Right forelimb (tissue), 1 donor: ENCODE measurements at regions not wholly inside any gene's neighbourhood (a gene's known extent, or its start where the extent isn't known, plus 50 kb on each side); places are given as distances from the start of the nearest gene placed in this dataset.
"Not testable (repeated sequence)": the region's sequence is repeated elsewhere in the genome, so short reads cannot be mapped to it uniquely, and the experiment has no call there.

Source experiments
- DNase-seq: peaks from one replicate; pipeline ENCODE4 v3.0.0-alpha.2; 2018

- no peak for DNase-seq
These were observed 435.2 kb upstream of the CTSO start for GRCh38 chr4:156388826-156389225.

GRCh38 chr4:156378033-156378665, 424.5 kb upstream of the CTSO start:
- DNase-seq = no peak

DNA sequence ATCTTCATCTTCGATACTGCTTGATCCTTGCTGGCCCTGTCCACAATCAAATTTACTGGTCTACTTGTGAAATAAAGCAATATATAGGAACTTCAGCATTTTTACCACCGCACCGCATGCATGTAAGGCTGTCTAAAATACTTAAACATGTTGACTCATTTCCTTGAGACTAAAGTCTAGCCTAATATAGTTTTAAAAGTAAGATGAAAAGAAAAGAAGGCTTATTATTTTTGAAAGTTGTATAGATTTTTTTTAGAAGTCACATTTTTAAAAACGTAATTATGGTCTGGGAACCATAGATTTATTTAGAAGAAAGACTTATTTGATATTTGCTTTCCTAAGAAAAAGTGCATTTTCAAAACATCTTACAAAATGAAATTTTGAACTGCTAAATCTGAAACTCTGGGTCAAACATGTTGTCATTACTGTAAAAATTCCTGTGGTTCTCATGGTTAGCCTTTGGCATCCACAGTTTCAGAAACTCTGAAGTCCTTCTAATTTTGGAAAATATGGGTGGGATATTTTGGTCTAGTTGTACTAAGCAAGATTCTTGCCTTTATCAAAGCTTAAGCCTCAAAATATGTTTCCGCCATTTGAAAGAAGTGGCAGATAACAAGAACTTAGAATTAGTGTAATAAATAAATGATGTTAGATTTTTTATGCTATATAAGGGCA, 423.5 kb upstream of the CTSO start:
- no peak for DNase-seq

GRCh38 chr4:156374894-156375293, 421.2 kb upstream of the CTSO start:
- DNase-seq = no peak

DNA sequence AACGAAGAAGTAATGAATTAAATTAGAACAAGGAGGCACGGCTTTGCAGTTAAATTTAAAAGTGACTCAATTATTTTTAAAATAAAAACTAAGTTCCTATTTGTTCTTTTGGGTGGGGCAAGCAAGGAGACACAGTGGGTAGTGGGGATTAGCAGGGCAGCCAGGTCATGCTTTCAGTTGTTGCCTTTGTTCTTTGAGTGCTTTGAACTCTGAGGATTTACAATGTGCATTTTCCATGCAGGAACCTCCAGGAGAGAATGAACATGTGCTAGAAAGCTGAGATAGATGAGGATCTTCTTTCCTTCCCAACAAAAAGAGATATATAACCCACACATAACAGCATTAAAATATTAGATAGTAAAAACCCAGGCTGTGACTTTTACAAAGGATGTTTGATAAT, 420.4 kb upstream of the CTSO start:
- no peak for DNase-seq

GRCh38 chr4:156367502-156367901, 413.8 kb upstream of the CTSO start:
- not testable (repeated sequence) for DNase-seq

- DNase-seq = no peak
These were observed 408.9 kb upstream of the CTSO start for GRCh38 chr4:156362581-156362980.

- DNase-seq = no peak
These were observed 393.9 kb upstream of the CTSO start for GRCh38 chr4:156347412-156348075.

GRCh38 chr4:156346959-156347385, 393.3 kb upstream of the CTSO start:
- DNase-seq = no peak

GRCh38 chr4:156344397-156344796, 390.7 kb upstream of the CTSO start:
- DNase-seq = no peak

- no peak for DNase-seq
These were observed 382.8 kb upstream of the CTSO start for GRCh38 chr4:156336511-156336910.

DNA sequence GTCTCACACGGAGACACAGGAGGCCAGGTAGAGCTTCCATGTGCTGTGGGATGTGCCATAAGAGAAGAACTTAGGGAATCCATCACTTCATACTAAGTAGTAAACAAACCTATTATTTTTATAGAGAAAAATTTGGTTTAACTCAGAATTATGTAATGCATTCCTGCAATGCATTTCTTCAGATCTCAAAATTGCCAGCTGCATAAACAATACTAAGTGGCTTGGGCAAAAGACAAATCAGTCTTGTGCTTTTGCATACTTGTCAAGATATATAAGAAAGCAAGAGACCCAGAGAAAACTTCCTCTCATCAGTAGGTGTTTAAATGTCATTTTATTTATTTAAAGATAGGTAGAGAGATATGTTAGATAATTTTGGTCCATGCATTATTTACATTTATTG, 382.1 kb upstream of the CTSO start:
- DNase-seq = no peak

- DNase-seq = no peak
These were observed 376.9 kb upstream of the CTSO start for GRCh38 chr4:156330436-156331031.

DNA sequence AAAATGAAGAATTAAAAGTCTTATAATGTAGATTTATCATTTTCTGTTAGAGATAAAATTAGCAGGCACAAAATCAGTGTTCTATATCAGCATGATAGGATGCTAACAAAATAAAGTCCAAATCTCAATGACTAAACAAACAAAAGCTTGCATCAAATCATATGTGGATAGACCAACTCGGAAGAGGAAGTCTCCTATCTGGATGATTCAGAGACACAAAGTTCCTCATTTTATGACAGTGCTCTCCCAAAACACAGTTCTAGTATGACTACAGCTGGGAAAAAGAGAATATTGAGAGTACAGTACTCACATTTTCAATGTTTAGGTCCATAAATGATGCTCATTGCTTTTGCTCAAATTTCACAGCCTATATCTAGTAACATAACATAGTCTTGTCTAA, 376.1 kb upstream of the CTSO start:
- DNase-seq = no peak

DNA sequence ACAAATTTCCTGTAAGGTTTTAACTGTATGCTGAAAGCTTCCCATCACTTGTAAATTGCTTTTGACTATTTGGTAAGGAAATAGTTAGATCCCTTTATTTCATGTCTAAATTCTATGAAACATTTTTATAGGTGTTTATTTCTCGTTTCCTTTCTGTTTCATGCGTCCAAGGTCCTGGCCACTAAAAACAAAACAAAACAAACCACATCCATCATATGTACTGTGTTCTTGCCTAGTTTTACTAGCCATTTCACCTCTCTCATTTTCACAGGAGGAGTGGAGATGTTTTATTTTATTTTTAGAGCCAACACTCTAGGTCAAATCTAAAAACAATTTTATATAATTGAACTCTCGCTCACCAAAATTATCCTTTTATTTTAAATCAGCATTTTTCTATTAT, 375.2 kb upstream of the CTSO start:
- DNase-seq = no peak

GRCh38 chr4:156326246-156326645, 372.6 kb upstream of the CTSO start:
- no peak for DNase-seq

GRCh38 chr4:156322592-156322991, 368.9 kb upstream of the CTSO start:
- DNase-seq = no peak

GRCh38 chr4:156321203-156321602, 367.5 kb upstream of the CTSO start:
- DNase-seq = no peak

DNA sequence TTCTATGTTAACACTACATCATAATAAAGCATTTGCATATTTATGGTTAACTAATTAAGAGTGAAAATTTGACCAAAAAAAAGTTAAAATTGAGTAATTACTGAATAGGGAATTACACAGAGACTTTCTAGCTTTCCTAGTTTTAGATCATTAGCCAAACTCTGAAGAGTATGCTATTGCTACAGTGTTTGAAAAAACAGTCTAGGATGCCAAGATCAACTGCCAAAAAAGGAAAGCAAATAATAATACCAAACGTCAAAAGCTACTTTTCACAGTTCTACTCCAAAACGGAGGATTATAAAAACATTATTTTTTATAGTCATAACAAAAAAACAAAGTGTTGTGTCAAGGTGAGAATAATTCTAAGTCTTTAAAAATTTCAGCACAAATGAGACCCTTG, 359.8 kb upstream of the CTSO start:
- DNase-seq = no peak

DNA sequence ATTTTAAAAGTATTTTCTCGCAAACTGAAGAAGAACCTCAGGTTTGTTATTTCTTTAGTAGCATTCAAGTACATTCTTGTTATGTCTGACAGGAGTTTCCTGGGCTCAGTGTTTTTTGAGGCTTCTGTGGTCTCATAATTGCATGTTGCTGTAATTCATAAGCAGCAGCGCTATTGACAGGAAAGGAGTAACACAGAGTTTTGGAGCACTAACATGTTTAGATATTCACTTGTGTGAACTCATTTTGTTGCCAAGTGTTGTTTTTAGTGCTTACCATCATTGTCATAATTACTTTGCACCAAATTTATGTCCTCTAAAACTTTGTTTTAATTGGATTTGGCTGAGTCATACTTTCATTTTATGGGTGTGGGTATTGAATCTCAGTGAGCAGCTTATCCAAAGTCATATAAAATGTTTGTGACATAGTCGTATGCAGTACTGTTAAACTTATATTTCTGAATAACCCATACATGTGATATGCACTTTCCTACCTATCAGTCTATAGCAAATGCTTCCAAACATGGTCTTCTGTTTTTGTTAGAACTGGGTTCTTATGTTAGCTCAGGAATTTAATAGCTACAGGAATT, 358.7 kb upstream of the CTSO start:
- no peak for DNase-seq

- no peak for DNase-seq
These were observed 355.4 kb upstream of the CTSO start for GRCh38 chr4:156309031-156309430.

- DNase-seq = no peak
These were observed 350.0 kb upstream of the CTSO start for GRCh38 chr4:156303708-156304107.

DNA sequence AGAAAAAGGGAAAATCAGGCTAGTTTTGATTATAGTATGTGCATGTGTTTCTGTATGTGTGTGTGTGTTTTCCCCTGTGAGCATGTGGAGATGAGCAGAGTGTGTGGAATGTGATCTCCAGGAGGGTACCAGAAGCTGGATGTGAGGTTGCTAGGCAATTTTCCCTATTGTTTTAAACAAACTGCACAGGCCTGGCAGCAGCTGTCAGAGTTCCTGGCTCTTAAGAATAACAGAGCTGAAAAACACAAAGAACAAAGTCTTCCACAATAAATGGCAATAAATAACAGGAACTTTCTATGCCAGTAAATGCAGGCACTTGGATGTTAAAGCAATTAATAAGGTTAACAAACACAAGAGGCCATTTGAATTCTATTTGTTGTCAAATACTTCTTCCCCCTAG, 344.6 kb upstream of the CTSO start:
- peak; percentile 52 for DNase-seq
